Endothelial cell (in vitro differentiated cells): ENCODE measurements at regions not wholly inside any gene's neighbourhood (a gene's known extent, or its start where the extent isn't known, plus 50 kb on each side); places are given as distances from the start of the nearest gene placed in this dataset.

Experiments
- DNase-seq: peaks from one replicate; pipeline ENCODE4 v3.0.0; 2021; ENCODE audit warnings: low spot score
- H3K27ac Mint-ChIP-seq: one replicate; pipeline ENCODE4 v1.8.0; 2021; ENCODE audit warnings: mixed read lengths, inconsistent platforms; ENCODE audit not compliant: unreplicated experiment
- H3K27me3 Mint-ChIP-seq: one replicate; pipeline ENCODE4 v1.8.0; 2021; ENCODE audit warnings: mild to moderate bottlenecking, moderate library complexity, mixed read lengths, inconsistent platforms; ENCODE audit not compliant: unreplicated experiment
- H3K36me3 Mint-ChIP-seq: one replicate; pipeline ENCODE4 v1.8.0; 2021; ENCODE audit warnings: mild to moderate bottlenecking, low read depth, mixed read lengths, inconsistent platforms; ENCODE audit not compliant: unreplicated experiment
- H3K4me1 Mint-ChIP-seq: one replicate; pipeline ENCODE4 v1.8.0; 2021; ENCODE audit warnings: mild to moderate bottlenecking, mixed read lengths, inconsistent platforms; ENCODE audit not compliant: unreplicated experiment
- H3K4me3 Mint-ChIP-seq: one replicate; pipeline ENCODE4 v1.8.0; 2021; ENCODE audit warnings: mild to moderate bottlenecking, mixed read lengths, inconsistent platforms; ENCODE audit not compliant: unreplicated experiment
- H3K9me3 Mint-ChIP-seq: one replicate; pipeline ENCODE4 v1.8.0; 2021; ENCODE audit warnings: mixed read lengths, inconsistent platforms; ENCODE audit not compliant: unreplicated experiment
- TF ChIP-seq, protein P1 (sequence below): fragments of 200-600 bp; sonication (generic); IDR thresholded peaks from one replicate; pipeline ENCODE4 v1.5.0; 2021; ENCODE audit warnings: antibody characterized with exemption; ENCODE audit not compliant: unreplicated experiment

DNA sequence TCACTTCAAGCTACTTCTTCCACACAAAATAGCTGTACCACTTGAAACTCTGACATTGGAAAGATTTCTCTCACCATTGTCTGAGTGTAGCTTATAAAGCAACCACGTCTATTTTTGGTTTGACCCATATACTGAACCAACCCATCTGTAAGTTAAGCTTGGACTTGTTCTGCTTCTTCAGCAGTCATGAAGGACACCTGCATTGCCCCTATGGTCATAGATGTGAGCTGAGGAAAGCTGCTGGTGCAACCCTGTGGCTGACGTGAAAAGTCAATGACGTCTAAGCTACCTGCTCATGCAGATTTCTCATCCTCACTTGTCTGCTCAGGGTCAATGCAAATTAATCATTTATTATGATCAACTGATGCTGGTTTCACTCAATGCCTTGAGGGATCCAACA lies 417.4 kb downstream of the CETN3 start:
- Mint-ChIP-seq H3K27ac (no peak overlapping the region), H3K36me3 (no peaks in the 10 kb centered on the region), H3K4me1 (peaks cover 7% of the 10 kb centered on the region), H3K4me3 (no peak overlapping the region), H3K9me3 (no peaks in the 10 kb centered on the region), H3K27me3 (no peaks in the 10 kb centered on the region)
- DNase-seq: no peak
- TF ChIP-seq, protein P1, sequence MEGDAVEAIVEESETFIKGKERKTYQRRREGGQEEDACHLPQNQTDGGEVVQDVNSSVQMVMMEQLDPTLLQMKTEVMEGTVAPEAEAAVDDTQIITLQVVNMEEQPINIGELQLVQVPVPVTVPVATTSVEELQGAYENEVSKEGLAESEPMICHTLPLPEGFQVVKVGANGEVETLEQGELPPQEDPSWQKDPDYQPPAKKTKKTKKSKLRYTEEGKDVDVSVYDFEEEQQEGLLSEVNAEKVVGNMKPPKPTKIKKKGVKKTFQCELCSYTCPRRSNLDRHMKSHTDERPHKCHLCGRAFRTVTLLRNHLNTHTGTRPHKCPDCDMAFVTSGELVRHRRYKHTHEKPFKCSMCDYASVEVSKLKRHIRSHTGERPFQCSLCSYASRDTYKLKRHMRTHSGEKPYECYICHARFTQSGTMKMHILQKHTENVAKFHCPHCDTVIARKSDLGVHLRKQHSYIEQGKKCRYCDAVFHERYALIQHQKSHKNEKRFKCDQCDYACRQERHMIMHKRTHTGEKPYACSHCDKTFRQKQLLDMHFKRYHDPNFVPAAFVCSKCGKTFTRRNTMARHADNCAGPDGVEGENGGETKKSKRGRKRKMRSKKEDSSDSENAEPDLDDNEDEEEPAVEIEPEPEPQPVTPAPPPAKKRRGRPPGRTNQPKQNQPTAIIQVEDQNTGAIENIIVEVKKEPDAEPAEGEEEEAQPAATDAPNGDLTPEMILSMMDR: no peak

DNA sequence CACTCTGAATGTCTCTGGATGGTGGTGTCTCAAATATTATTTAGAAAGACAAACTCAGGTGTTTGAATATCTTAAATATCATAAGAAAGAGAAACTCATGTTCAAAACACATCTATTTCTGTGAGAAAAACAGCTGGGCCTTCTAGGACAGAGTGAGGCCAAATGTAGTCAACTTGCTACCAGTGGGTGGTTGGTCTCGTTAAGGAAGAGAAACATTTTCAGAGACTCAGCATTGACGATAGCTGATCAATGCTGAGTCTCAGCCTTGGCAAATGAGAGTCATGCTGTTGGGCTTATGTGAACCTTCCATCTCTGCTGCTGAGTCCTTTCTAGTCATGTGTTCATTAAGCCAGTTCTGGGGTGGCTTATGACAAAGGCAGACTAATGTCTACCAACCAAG lies 418.0 kb downstream of the CETN3 start:
- H3K27me3 Mint-ChIP-seq: no peaks in the 10 kb centered on the region
- H3K4me3 Mint-ChIP-seq: no peak overlapping the region
- TF ChIP-seq, protein P1: no peak
- no peaks in the 10 kb centered on the region for H3K9me3 Mint-ChIP-seq
- H3K36me3 Mint-ChIP-seq: no peaks in the 10 kb centered on the region
- DNase-seq: no peak
- H3K4me1 Mint-ChIP-seq: peaks cover 7% of the 10 kb centered on the region
- H3K27ac Mint-ChIP-seq: no peak overlapping the region

DNA sequence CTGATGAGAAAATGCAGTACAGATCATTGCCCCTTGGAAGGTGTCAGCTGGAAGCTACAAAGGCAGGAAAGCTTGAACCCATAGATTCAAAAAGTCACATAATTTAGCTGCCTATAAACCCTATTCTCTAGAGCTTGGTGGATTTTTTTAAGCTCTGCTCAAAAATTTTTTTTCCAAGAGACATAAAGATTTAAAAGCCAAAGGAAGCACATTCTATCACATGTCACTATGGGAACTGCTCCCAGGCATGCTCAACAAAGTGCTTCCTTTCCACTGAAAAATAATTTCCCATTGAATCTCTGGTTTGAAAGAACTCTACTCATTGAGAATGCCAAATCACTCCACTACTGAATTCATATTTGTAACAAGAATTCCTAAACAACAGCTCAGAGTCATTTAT lies 419.8 kb downstream of the CETN3 start:
- no peak overlapping the region for H3K4me3 Mint-ChIP-seq
- no peaks in the 10 kb centered on the region for H3K27me3 Mint-ChIP-seq
- H3K4me1 Mint-ChIP-seq: peaks cover 7% of the 10 kb centered on the region
- H3K9me3 Mint-ChIP-seq: no peaks in the 10 kb centered on the region
- H3K27ac Mint-ChIP-seq: no peak overlapping the region
- no peaks in the 10 kb centered on the region for H3K36me3 Mint-ChIP-seq
- TF ChIP-seq, protein P1: no peak
- no peak for DNase-seq

DNA sequence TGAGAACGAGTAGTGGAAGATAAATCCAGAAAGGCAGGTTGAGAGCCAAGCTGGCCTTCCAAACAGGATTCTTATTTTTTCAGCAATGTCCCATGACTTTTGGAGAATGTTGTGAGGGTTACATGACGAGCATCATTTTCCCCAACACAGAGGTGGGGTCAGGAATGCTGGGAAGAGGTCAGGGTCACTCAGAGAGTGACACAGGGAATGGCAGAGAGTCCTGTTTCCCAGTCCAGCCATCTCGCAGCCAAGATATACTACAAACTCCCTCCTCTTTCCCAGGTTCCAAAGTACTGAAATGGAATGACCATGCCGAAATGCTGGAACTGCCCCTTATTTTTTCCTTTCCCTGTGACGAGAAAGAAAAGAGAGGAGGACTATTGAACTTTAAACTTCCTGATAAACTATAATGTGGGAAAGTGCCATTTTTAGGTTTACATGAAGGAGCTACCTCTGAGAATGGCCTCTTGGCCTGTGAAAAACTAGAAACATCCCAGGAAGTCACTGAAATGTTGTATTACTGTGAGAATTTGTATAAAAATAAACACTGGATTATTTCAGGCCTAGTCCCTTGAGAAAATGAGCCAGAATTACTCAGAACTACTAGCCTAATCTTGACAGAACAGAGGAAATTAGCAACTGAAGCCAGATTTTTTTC lies 420.4 kb downstream of the CETN3 start:
- Mint-ChIP-seq H3K27me3 (no peaks in the 10 kb centered on the region), H3K9me3 (no peaks in the 10 kb centered on the region), H3K4me3 (no peak overlapping the region), H3K4me1 (peaks cover 7% of the 10 kb centered on the region), H3K27ac (no peak overlapping the region), H3K36me3 (no peaks in the 10 kb centered on the region)
- TF ChIP-seq, protein P1: no peak
- no peak for DNase-seq

DNA sequence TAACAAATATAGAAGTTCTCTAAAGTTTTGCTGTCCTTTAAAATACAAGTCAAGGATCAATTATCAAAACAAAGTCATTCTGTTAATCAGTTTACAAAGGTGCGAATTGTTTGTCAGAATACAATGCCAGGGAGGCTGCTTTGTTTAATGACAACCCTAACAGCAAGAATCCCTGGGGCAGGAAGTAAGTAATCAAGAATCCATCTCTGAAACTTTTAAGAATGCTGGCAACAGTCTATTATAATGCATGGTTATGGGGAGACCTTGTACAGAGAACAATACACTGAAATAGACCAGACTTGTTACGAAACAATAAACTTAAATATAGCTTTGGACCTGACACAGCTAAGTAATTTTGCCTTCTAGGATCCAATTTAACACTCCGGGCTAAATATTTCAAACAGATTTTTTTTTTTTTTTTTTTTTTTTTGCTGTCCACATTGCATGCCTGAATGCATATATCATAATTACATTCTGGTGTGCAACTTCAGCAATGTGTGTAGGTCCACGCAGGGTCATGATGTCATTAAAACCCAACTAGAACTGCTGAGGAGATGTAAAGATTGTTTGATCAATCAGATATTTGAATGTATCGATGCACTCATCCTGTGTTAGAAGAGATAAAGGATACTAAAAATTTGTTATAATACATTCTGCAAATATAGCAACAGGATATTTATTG lies 421.3 kb downstream of the CETN3 start:
- DNase-seq: no peak
- Mint-ChIP-seq H3K27ac (no peak overlapping the region), H3K4me3 (no peak overlapping the region)

More for the DNA sequence above, 421.3 kb downstream of the CETN3 start:
- no peaks in the 10 kb centered on the region for H3K27me3 Mint-ChIP-seq
- no peaks in the 10 kb centered on the region for H3K36me3 Mint-ChIP-seq
- TF ChIP-seq, protein P1: no peak
- peaks cover 7% of the 10 kb centered on the region for H3K4me1 Mint-ChIP-seq
- H3K9me3 Mint-ChIP-seq: no peaks in the 10 kb centered on the region
